Endothelial cell of umbilical vein (primary cell): ENCODE measurements at regions not wholly inside any gene's neighbourhood (a gene's known extent, or its start where the extent isn't known, plus 50 kb on each side); places are given as distances from the start of the nearest gene placed in this dataset.

Experiments
- BruUV-seq: library from RNA; stranded (reverse); fragments of 400-500 nt; replicated peaks from 2 replicates; lab custom pipeline; 2021; lab: Mats Ljungman, UMichigan
- CTCF ChIA-PET: fragments of 300-600, 350-600 bp; sonication (Branson Sonifier 250); formaldehyde crosslinking; loops from one replicate; lab custom pipeline; 2021; ENCODE audit warnings: antibody characterized with exemption, inconsistent platforms; lab: Charles Lee
- POLR2A ChIA-PET: fragments of 300-600, 350-600 bp; sonication (Branson Sonifier 250); formaldehyde crosslinking; loops from one replicate; lab custom pipeline; 2021; ENCODE audit warnings: antibody characterized with exemption, inconsistent platforms; lab: Charles Lee
- DNase-seq: peaks from one replicate; pipeline ENCODE4 v3.0.0-alpha.2; 2011; ENCODE audit warnings: low read depth, low spot score
- FAIRE-seq: peaks from 2 replicates; lab custom pipeline; 2011; peaks lifted over from hg19 to GRCh38; lab: Jason Lieb, UNC
- H2AFZ ChIP-seq: 2 replicates; pipeline ENCODE4 v1.6.0; 2012; ENCODE audit warnings: low read depth, low read length, control low read depth, inconsistent platforms
- H3K27ac ChIP-seq: 2 replicates; pipeline ENCODE4 v1.5.1; 2011; ENCODE audit warnings: low read depth, mild to moderate bottlenecking, control low read depth, low read length, moderate library complexity; ENCODE audit not compliant: insufficient read depth
- H3K27me3 ChIP-seq, 2 experiments: 2 replicates each; pipeline versions ENCODE4 v1.6.0 to v1.6.1; 2011; ENCODE audit warnings: low read length in 2 of 2, mixed read lengths in 1 of 2; ENCODE audit not compliant: control insufficient read depth in 2 of 2, insufficient read depth in 2 of 2
- H3K36me3 ChIP-seq, 2 experiments: 2 replicates in 1 of 2; 3 replicates in 1 of 2; pipeline ENCODE4 v1.5.1; 2011; ENCODE audit warnings: low read length in 2 of 2, mild to moderate bottlenecking in 1 of 2, moderate library complexity in 1 of 2; ENCODE audit not compliant: control insufficient read depth in 2 of 2, insufficient read depth in 2 of 2; ENCODE audit errors: extremely low read depth in 1 of 2
- H3K4me1 ChIP-seq: 3 replicates; pipeline ENCODE4 v1.5.1; 2011; ENCODE audit warnings: mild to moderate bottlenecking, low read length; ENCODE audit not compliant: control insufficient read depth, insufficient read depth; ENCODE audit errors: extremely low read depth
- H3K4me2 ChIP-seq: 2 replicates; pipeline ENCODE4 v1.6.1; 2011; ENCODE audit warnings: low read length, control low read depth, mixed read lengths; ENCODE audit not compliant: insufficient read depth
- H3K4me3 ChIP-seq, 3 experiments: fragments of 200-600 bp in 1 of 3; sonication (generic), shearing (Covaris generic) in 1 of 3; replicated peaks in 1 of 3; 2 replicates each; pipeline ENCODE4 v1.5.1; 2011 to 2016; ENCODE audit warnings: control low read depth in 3 of 3, low read length in 3 of 3, mild to moderate bottlenecking in 2 of 3, inconsistent platforms in 1 of 3, low read depth in 1 of 3, moderate library complexity in 1 of 3; ENCODE audit not compliant: insufficient read depth in 1 of 3
- H3K79me2 ChIP-seq: 2 replicates; pipeline ENCODE4 v1.6.0; 2012; ENCODE audit warnings: low read length, inconsistent platforms; ENCODE audit not compliant: control insufficient read depth, insufficient read depth
- H3K9ac ChIP-seq: replicated peaks from 2 replicates; pipeline ENCODE3; 2011; ENCODE audit warnings: low read length, control low read depth; ENCODE audit not compliant: insufficient read depth; ENCODE audit errors: extremely low read depth
- H3K9me1 ChIP-seq: replicated peaks from 3 replicates; pipeline ENCODE4 v1.6.0; 2011; ENCODE audit warnings: mild to moderate bottlenecking, low read length; ENCODE audit not compliant: control insufficient read depth, insufficient read depth; ENCODE audit errors: extremely low read depth
- H3K9me3 ChIP-seq: replicated peaks from 2 replicates; pipeline ENCODE4 v1.5.1; 2012; ENCODE audit warnings: low read length, inconsistent platforms; ENCODE audit not compliant: control insufficient read depth, insufficient read depth
- H4K20me1 ChIP-seq: replicated peaks from 2 replicates; pipeline ENCODE3; 2011; ENCODE audit warnings: mild to moderate bottlenecking, low read length; ENCODE audit not compliant: control insufficient read depth, insufficient read depth; ENCODE audit errors: extremely low read depth
- CTCF ChIP-seq, 2 donors: IDR thresholded peaks; 1 replicate in 1 of 2; 2 replicates in 1 of 2; pipeline ENCODE4 v1.5.1; 2011; ENCODE audit warnings: low read length in 2 of 2, mild to moderate bottlenecking in 2 of 2, moderate library complexity in 2 of 2, control low read depth in 1 of 2, inconsistent platforms in 1 of 2, low read depth in 1 of 2; ENCODE audit not compliant: insufficient read depth in 1 of 2; ENCODE audit errors: extremely low read depth in 1 of 2
- EZH2 ChIP-seq: IDR thresholded peaks from 2 replicates; pipeline ENCODE4 v1.6.1; 2012; ENCODE audit warnings: borderline replicate concordance, low read depth, mild to moderate bottlenecking, moderate library complexity, low read length, inconsistent platforms; ENCODE audit not compliant: severe bottlenecking
- FOS ChIP-seq: IDR thresholded peaks from 2 replicates; pipeline ENCODE4 v1.6.1; 2011; ENCODE audit warnings: mild to moderate bottlenecking, low read length, moderate library complexity, borderline replicate concordance; ENCODE audit not compliant: insufficient read depth
- GATA2 ChIP-seq: IDR thresholded peaks from 2 replicates; pipeline ENCODE4 v1.7.0; 2011; ENCODE audit warnings: low read depth, mild to moderate bottlenecking, moderate library complexity, mixed read lengths, low read length; ENCODE audit not compliant: insufficient read length, insufficient read depth
- JUN ChIP-seq: IDR thresholded peaks from 2 replicates; pipeline ENCODE4 v1.6.1; 2011; ENCODE audit warnings: borderline replicate concordance, low read depth; ENCODE audit not compliant: insufficient read length, insufficient read depth
- MYC ChIP-seq: IDR thresholded peaks from one replicate; pipeline ENCODE4 v1.6.1; 2011; ENCODE audit warnings: mild to moderate bottlenecking, low read depth, low read length
- POLR2A ChIP-seq: IDR thresholded peaks from 2 replicates; pipeline ENCODE4 v1.6.1; 2012; ENCODE audit warnings: low read depth, mild to moderate bottlenecking, control low read depth, low read length
- POLR2AphosphoS5 ChIP-seq: IDR thresholded peaks from 2 replicates; pipeline ENCODE4 v1.6.1; 2012; ENCODE audit warnings: low read depth, mild to moderate bottlenecking, control low read depth, low read length, moderate library complexity; ENCODE audit not compliant: insufficient read depth
- dilution Hi-C: fragments of 300-500 bp; cut with MboI; formaldehyde crosslinking; loops from one replicate; pipeline ENCODE4 v1.15.0; 2019; ENCODE audit warnings: low sequenced_read_pairs; ENCODE audit not compliant: extremely low pct_ligation_motif_present
- intact Hi-C: fragments of 100-400 bp; cut with micrococcal nuclease; formaldehyde crosslinking; loops from one replicate; pipeline ENCODE4 v1.10.0; 2022
- TF ChIP-seq, protein P1 (sequence below): IDR thresholded peaks from 2 replicates; pipeline ENCODE4 v1.6.1; 2011; ENCODE audit not compliant: insufficient read depth, insufficient read length

GRCh38 chr1:189960769-189961168, 516.9 kb downstream of the BRINP3 start:
- Histone ChIP-seq H3K9ac (no peak overlapping the region), H3K9me3 (no peaks in the 10 kb centered on the region), H3K4me3 (no peak overlapping the region), H3K9me1 (no peaks in the 10 kb centered on the region), H3K4me2 (no peak overlapping the region), H3K27ac (no peak overlapping the region), H3K36me3 (no peaks in the 10 kb centered on the region), H3K79me2 (no peaks in the 10 kb centered on the region), H3K27me3 (no peaks in the 10 kb centered on the region), H3K4me1 (no peaks in the 10 kb centered on the region), H4K20me1 (no peaks in the 10 kb centered on the region), H2AFZ (no peak overlapping the region)
- dilution Hi-C loops (no loop called here), intact Hi-C loops (no loop called here)
- BruUV-seq: no TSS peak
- FAIRE-seq (no peak), DNase-seq (no peak)
- ChIA-PET POLR2A (no interaction called here), CTCF (no interaction called here)
- TF ChIP-seq EZH2: no peak
- TF ChIP-seq, protein P1, sequence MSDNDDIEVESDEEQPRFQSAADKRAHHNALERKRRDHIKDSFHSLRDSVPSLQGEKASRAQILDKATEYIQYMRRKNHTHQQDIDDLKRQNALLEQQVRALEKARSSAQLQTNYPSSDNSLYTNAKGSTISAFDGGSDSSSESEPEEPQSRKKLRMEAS: no peak
- no peak for TF ChIP-seq MYC
- TF ChIP-seq FOS: no peak
- TF ChIP-seq POLR2AphosphoS5: no peak
- TF ChIP-seq JUN: no peak
- TF ChIP-seq POLR2A: no peak
- TF ChIP-seq GATA2: no peak
- no peak for TF ChIP-seq CTCF (IDR thresholded peaks at IDR 0.05; ENCODE audit: extremely low read depth in 1 of 2, insufficient read depth in 1 of 2, low read depth in 1 of 2, low read length in 2 of 2)
